HG03196 (cell line): ENCODE measurements at regions not wholly inside any gene's neighbourhood (a gene's known extent, or its start where the extent isn't known, plus 50 kb on each side); places are given as distances from the start of the nearest gene placed in this dataset.

Source experiments
- ATAC-seq: cut with Tn5 transposase; IDR thresholded peaks from one replicate; pipeline ENCODE4 v1.9.1; 2021; ENCODE audit not compliant: unreplicated experiment

GRCh38 chr16:74183601-74184360, 112.8 kb upstream of the PSMD7 start:
- ATAC-seq = no peak

GRCh38 chr16:74169687-74170376, 126.8 kb upstream of the PSMD7 start:
- ATAC-seq = no peak

GRCh38 chr16:74169066-74169465, 127.5 kb upstream of the PSMD7 start:
- no peak for ATAC-seq

- no peak for ATAC-seq
These were observed 128.2 kb upstream of the PSMD7 start for GRCh38 chr16:74168445-74168844.

- no peak for ATAC-seq
These were observed 130.2 kb upstream of the PSMD7 start for GRCh38 chr16:74166456-74166855.

- no peak for ATAC-seq
These were observed 131.0 kb upstream of the PSMD7 start for GRCh38 chr16:74165566-74166080.

- no peak for ATAC-seq
These were observed 135.9 kb upstream of the PSMD7 start for GRCh38 chr16:74160759-74161158.

- ATAC-seq = no peak
These were observed 142.8 kb upstream of the PSMD7 start for GRCh38 chr16:74153773-74154172.

GRCh38 chr16:74146643-74147042, 150.0 kb upstream of the PSMD7 start:
- no peak for ATAC-seq

GRCh38 chr16:74143171-74143570, 153.4 kb upstream of the PSMD7 start:
- no peak for ATAC-seq

GRCh38 chr16:74141015-74141414, 155.6 kb upstream of the PSMD7 start:
- no peak for ATAC-seq

GRCh38 chr16:74140557-74140956, 156.1 kb upstream of the PSMD7 start:
- ATAC-seq = no peak

- ATAC-seq = no peak
These were observed 172.8 kb upstream of the PSMD7 start for GRCh38 chr16:74123826-74124225.

GRCh38 chr16:74123195-74123594, 173.4 kb upstream of the PSMD7 start:
- no peak for ATAC-seq

- ATAC-seq = no peak
These were observed 178.8 kb upstream of the PSMD7 start for GRCh38 chr16:74117798-74118197.

- ATAC-seq = no peak
These were observed 183.1 kb upstream of the PSMD7 start for GRCh38 chr16:74113545-74113944.

GRCh38 chr16:74111456-74111982, 185.1 kb upstream of the PSMD7 start:
- ATAC-seq = no peak

- ATAC-seq = no peak
These were observed 188.6 kb upstream of the PSMD7 start for GRCh38 chr16:74107795-74108610.

GRCh38 chr16:74104022-74104421, 192.6 kb upstream of the PSMD7 start:
- no peak for ATAC-seq

- ATAC-seq = no peak
These were observed 195.1 kb upstream of the PSMD7 start for GRCh38 chr16:74101379-74102137.
